ENCODE measurements at regions not wholly inside any gene's neighbourhood (a gene's known extent, or its start where the extent isn't known, plus 50 kb on each side); places are given as distances from the start of the nearest gene placed in this dataset.

GRCh38 chr12:91273560-91273959, 90.9 kb upstream of the DCN start:
- no peak for TF ChIP-seq CTCF (IDR thresholded peaks at IDR 0.05; ENCODE audit: borderline replicate concordance, extremely low read depth, low read length, poor library complexity, severe bottlenecking)
- TF ChIP-seq EZH2 (IDR thresholded peaks at IDR 0.05; ENCODE audit: borderline replicate concordance, low read depth, low read length, severe bottlenecking) = no peak
